Glomerular visceral epithelial cell (primary cell): ENCODE measurements at regions not wholly inside any gene's neighbourhood (a gene's known extent, or its start where the extent isn't known, plus 50 kb on each side); places are given as distances from the start of the nearest gene placed in this dataset.
"Not testable (repeated sequence)": the region's sequence is repeated elsewhere in the genome, so short reads cannot be mapped to it uniquely, and the experiment has no call there.

Experiments used
- DNase-seq: peaks from one replicate; pipeline ENCODE4 v3.0.0-alpha.2; 2016; ENCODE audit errors: extremely low spot score

- no peak for DNase-seq
Observed at GRCh38 chr2:186991766-186992417, 142.9 kb upstream of the ZSWIM2 start.

GRCh38 chr2:186984966-186985365, 136.0 kb upstream of the ZSWIM2 start:
- DNase-seq, result no peak

GRCh38 chr2:186984481-186984880, 135.5 kb upstream of the ZSWIM2 start:
- no peak for DNase-seq

GRCh38 chr2:186980787-186981550, 132.0 kb upstream of the ZSWIM2 start:
- no peak for DNase-seq

- DNase-seq, result no peak
Observed at GRCh38 chr2:186980117-186980442, 131.1 kb upstream of the ZSWIM2 start.

DNA sequence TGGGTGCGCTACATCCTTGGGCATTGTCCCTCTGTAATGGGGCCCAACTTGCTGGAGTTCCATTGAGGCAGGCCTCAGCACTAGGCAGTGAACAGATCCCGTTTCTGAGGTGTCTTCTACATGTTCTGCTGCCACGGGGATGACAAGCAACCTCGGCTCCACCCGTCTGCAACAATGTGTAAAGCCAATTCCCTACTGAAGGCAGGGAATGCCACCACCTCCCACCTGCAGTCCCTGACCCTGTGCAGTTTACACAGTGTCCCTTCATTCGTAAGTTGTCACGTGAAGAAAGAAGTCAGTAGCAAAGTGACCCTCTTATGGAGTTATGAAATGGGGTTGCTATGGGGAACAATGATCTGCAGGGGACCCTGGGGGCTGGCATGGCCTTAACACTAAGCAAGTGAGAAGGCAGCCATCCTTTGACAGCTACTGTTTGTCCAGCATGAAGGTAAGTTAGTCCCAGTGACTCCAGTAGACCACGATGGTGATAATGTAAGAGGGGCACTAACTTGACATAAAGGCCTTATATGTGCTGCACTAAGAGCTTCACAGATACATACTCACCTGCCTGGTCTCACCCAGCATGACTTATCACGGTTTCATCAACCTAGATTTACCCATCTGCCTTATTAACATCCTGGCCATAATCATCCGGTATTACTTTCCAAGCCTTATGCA, 130.6 kb upstream of the ZSWIM2 start:
- no peak for DNase-seq

DNA sequence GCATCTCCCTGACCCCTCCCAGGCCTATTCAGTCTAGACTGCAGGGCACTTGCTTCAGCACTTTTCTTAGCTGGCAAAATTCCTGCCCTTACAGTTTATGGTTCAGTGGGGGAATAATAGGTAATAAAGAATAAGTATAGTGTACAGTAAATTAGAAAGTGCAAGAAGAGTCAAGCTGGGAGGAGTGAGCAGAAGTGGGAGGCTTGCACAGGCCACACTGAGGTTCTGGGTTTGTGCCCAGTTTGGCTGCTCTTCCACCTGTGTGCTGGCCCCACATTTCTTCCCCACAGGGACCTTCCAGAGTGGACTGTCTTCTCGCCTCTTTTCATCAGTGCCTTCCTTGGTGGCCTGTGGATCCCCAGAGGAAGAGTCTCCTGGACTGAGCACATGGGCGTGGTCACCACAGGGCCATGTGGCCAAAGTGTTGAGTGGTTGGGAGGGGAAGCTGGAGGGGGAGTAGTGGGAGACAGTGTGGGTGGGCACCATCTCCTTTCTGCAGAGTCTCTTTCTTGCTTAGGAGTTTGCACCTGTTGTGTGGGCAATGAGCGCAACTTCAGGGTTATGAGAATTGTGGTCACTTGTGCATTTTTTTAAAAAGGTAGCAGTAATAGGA, 128.6 kb upstream of the ZSWIM2 start:
- DNase-seq, result no peak

GRCh38 chr2:186976329-186976728, 127.4 kb upstream of the ZSWIM2 start:
- DNase-seq, result no peak

- no peak for DNase-seq
Observed at GRCh38 chr2:186972281-186972970, 123.5 kb upstream of the ZSWIM2 start.

- DNase-seq, result no peak
Observed at GRCh38 chr2:186968277-186968676, 119.3 kb upstream of the ZSWIM2 start.

GRCh38 chr2:186966015-186966414, 117.0 kb upstream of the ZSWIM2 start:
- DNase-seq, result no peak

GRCh38 chr2:186962085-186962747, 113.2 kb upstream of the ZSWIM2 start:
- no peak for DNase-seq

GRCh38 chr2:186960241-186960640, 111.3 kb upstream of the ZSWIM2 start:
- DNase-seq, result not testable (repeated sequence)

GRCh38 chr2:186959486-186959885, 110.5 kb upstream of the ZSWIM2 start:
- no peak for DNase-seq

- peak; percentile 42 for DNase-seq
Observed at GRCh38 chr2:186950694-186951093, 101.7 kb upstream of the ZSWIM2 start.

- no peak for DNase-seq
Observed at GRCh38 chr2:186949726-186950256, 100.8 kb upstream of the ZSWIM2 start.

- no peak for DNase-seq
Observed at GRCh38 chr2:186947516-186947915, 98.5 kb upstream of the ZSWIM2 start.

DNA sequence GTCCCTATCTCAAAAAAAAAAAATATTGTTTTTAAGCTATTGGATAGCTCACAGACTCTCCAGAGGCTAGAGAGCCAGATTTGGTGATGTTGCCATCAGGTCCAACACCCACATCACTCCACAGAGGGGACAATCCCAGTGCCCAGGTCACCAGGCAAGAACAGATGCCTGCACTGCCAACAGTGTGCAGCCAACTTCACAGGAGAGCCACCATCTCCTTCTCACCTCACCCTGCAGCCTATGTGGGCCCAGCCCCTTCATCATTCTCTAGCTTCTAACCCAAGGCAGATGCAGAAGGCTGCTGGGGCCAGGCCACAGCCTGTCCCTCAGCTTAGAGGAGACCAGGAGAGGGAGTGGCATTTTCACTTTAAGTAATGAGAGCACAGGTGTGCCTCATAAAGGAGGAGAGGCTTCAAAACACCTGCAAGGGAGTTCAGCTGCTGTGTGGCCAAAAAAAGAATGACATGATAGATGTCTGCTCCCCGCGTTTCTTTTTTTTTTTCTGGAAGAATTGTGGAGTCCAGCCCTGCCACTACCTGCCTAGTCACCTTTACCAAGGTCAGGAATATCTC, 98.0 kb upstream of the ZSWIM2 start:
- no peak for DNase-seq

GRCh38 chr2:186941853-186942252, 92.9 kb upstream of the ZSWIM2 start:
- DNase-seq, result no peak

- no peak for DNase-seq
Observed at GRCh38 chr2:186940463-186940862, 91.5 kb upstream of the ZSWIM2 start.

- DNase-seq, result no peak
Observed at GRCh38 chr2:186934420-186934819, 85.5 kb upstream of the ZSWIM2 start.
